ENCODE measurements at regions not wholly inside any gene's neighbourhood (a gene's known extent, or its start where the extent isn't known, plus 50 kb on each side); places are given as distances from the start of the nearest gene placed in this dataset.
"Not testable (repeated sequence)": the region's sequence is repeated elsewhere in the genome, so short reads cannot be mapped to it uniquely, and the experiment has no call there.

GRCh38 chr13:111501596-111502535, 181.4 kb downstream of the TEX29 start:
- not testable (repeated sequence) for TF ChIP-seq CTCF, POLR2A (IDR thresholded peaks at IDR 0.05)

Data from body of pancreas (tissue), 4 donors.